Mucosa of descending colon (tissue), 3 donors: ENCODE measurements at regions not wholly inside any gene's neighbourhood (a gene's known extent, or its start where the extent isn't known, plus 50 kb on each side); places are given as distances from the start of the nearest gene placed in this dataset.

ENCODE experiments used
- ATAC-seq: fragments of 200-7000 bp; cut with Tn5 transposase; one replicate; pipeline ENCODE4 v1.9.1; 2020; ENCODE audit warnings: mild to moderate bottlenecking, moderate library complexity
- DNase-seq, 3 donors: peaks; one replicate each; pipeline ENCODE4 v3.0.0-alpha.2; 2020
- H3K36me3 ChIP-seq: fragments of 200-600 bp; one replicate; pipeline ENCODE4 v1.8.0; 2021; ENCODE audit warnings: low read depth, mild to moderate bottlenecking
- H3K4me1 ChIP-seq: fragments of 200-600 bp; one replicate; pipeline ENCODE4 v1.8.0; 2021; ENCODE audit warnings: low read depth, mild to moderate bottlenecking
- H3K4me3 ChIP-seq: fragments of 200-600 bp; one replicate; pipeline ENCODE4 v1.8.0; 2021; ENCODE audit warnings: mild to moderate bottlenecking
- H3K9me3 ChIP-seq: fragments of 200-600 bp; one replicate; pipeline ENCODE4 v1.8.0; 2021; ENCODE audit warnings: mild to moderate bottlenecking
- intact Hi-C, 2 donors: fragments of 100-400 bp; cut with DNase I in 1 of 2; cut with micrococcal nuclease in 1 of 2; formaldehyde crosslinking; loops; one replicate each; pipeline versions ENCODE4 v1.11.0 to v1.11.1; 2022; cut with DNase I, micrococcal nuclease
- TF ChIP-seq, protein P1 (sequence below): fragments of 200-600 bp; IDR thresholded peaks from one replicate; pipeline ENCODE4 v1.8.0; 2022; ENCODE audit warnings: antibody characterized with exemption, mild to moderate bottlenecking
- donor health status: DM: no; HTN: no; CAD: no; lungs with moderate emphysema.
- donor health status: DM: no; HTN: no; CAD: no.
- donor health status: DM: no; HTN: yes; CAD: no.

- TF ChIP-seq, protein P1, sequence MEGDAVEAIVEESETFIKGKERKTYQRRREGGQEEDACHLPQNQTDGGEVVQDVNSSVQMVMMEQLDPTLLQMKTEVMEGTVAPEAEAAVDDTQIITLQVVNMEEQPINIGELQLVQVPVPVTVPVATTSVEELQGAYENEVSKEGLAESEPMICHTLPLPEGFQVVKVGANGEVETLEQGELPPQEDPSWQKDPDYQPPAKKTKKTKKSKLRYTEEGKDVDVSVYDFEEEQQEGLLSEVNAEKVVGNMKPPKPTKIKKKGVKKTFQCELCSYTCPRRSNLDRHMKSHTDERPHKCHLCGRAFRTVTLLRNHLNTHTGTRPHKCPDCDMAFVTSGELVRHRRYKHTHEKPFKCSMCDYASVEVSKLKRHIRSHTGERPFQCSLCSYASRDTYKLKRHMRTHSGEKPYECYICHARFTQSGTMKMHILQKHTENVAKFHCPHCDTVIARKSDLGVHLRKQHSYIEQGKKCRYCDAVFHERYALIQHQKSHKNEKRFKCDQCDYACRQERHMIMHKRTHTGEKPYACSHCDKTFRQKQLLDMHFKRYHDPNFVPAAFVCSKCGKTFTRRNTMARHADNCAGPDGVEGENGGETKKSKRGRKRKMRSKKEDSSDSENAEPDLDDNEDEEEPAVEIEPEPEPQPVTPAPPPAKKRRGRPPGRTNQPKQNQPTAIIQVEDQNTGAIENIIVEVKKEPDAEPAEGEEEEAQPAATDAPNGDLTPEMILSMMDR, result no peak
- ATAC-seq (no peak), DNase-seq (no peak)
- H3K9me3 ChIP-seq, result no peaks in the 10 kb centered on the region
- intact Hi-C loops, result no loop called here
- H3K36me3 ChIP-seq, result no peaks in the 10 kb centered on the region
- no peaks in the 10 kb centered on the region for H3K4me1 ChIP-seq
- H3K4me3 ChIP-seq, result no peak overlapping the region
Measured at GRCh38 chr12:127282786-127283565, 984.0 kb upstream of the TMEM132C start.

- DNase-seq, result no peak
- H3K36me3 ChIP-seq, result no peaks in the 10 kb centered on the region
- no peaks in the 10 kb centered on the region for H3K9me3 ChIP-seq
- intact Hi-C loops, result no loop called here
- no peak for ATAC-seq
- H3K4me1 ChIP-seq, result no peaks in the 10 kb centered on the region
- TF ChIP-seq, protein P1, result no peak
- no peak overlapping the region for H3K4me3 ChIP-seq
Measured at GRCh38 chr12:127284021-127284420, 982.9 kb upstream of the TMEM132C start.

GRCh38 chr12:127284870-127285431 lies 982.0 kb upstream of the TMEM132C start:
- H3K4me3 ChIP-seq, result no peak overlapping the region
- intact Hi-C loops, result no loop called here
- H3K4me1 ChIP-seq, result no peaks in the 10 kb centered on the region
- DNase-seq (no peak), ATAC-seq (no peak)
- TF ChIP-seq, protein P1, result no peak
- H3K36me3 ChIP-seq, result no peaks in the 10 kb centered on the region
- no peaks in the 10 kb centered on the region for H3K9me3 ChIP-seq

- no peak overlapping the region for H3K4me3 ChIP-seq
- no peaks in the 10 kb centered on the region for H3K4me1 ChIP-seq
- TF ChIP-seq, protein P1, result no peak
- no peaks in the 10 kb centered on the region for H3K9me3 ChIP-seq
- intact Hi-C loops, result no loop called here
- H3K36me3 ChIP-seq, result no peaks in the 10 kb centered on the region
- ATAC-seq, result no peak
- no peak for DNase-seq
Measured at GRCh38 chr12:127286281-127286680, 980.7 kb upstream of the TMEM132C start.

GRCh38 chr12:127287256-127287655 lies 979.7 kb upstream of the TMEM132C start:
- no peaks in the 10 kb centered on the region for H3K36me3 ChIP-seq
- intact Hi-C loops, result no loop called here
- DNase-seq, result no peak
- H3K4me3 ChIP-seq, result no peak overlapping the region
- H3K9me3 ChIP-seq, result no peaks in the 10 kb centered on the region
- no peak for ATAC-seq
- H3K4me1 ChIP-seq, result no peaks in the 10 kb centered on the region
- TF ChIP-seq, protein P1, result no peak
